ENCODE measurements at regions not wholly inside any gene's neighbourhood (a gene's known extent, or its start where the extent isn't known, plus 50 kb on each side); places are given as distances from the start of the nearest gene placed in this dataset.
"Not testable (repeated sequence)": the region's sequence is repeated elsewhere in the genome, so short reads cannot be mapped to it uniquely, and the experiment has no call there.

GRCh38 chrX:131696989-131697388, 153.1 kb downstream of the OR13H1 start:
- in situ Hi-C loops (cut with MboI; ENCODE audit: low sequenced_read_pairs) = not testable (repeated sequence)

- in situ Hi-C loops (cut with MboI; ENCODE audit: low sequenced_read_pairs) = no loop called here
Measured at GRCh38 chrX:131703646-131704045, 159.8 kb downstream of the OR13H1 start.

- in situ Hi-C loops (cut with MboI; ENCODE audit: low sequenced_read_pairs) = no loop called here
Measured at GRCh38 chrX:131704136-131704695, 160.3 kb downstream of the OR13H1 start.

GRCh38 chrX:131709553-131709952, 165.7 kb downstream of the OR13H1 start:
- in situ Hi-C loops (cut with MboI; ENCODE audit: low sequenced_read_pairs) = no loop called here

- in situ Hi-C loops (cut with MboI; ENCODE audit: low sequenced_read_pairs) = no loop called here
Measured at GRCh38 chrX:131711478-131711867, 167.6 kb downstream of the OR13H1 start.

- in situ Hi-C loops (cut with MboI; ENCODE audit: low sequenced_read_pairs) = no loop called here
Measured at GRCh38 chrX:131723646-131724045, 179.8 kb downstream of the OR13H1 start.

- in situ Hi-C loops (cut with MboI; ENCODE audit: low sequenced_read_pairs) = no loop called here
Measured at GRCh38 chrX:131724292-131724691, 180.4 kb downstream of the OR13H1 start.

GRCh38 chrX:131725001-131725654, 181.3 kb downstream of the OR13H1 start:
- in situ Hi-C loops (cut with MboI; ENCODE audit: low sequenced_read_pairs) = no loop called here

GRCh38 chrX:131727778-131728177, 183.9 kb downstream of the OR13H1 start:
- in situ Hi-C loops (cut with MboI; ENCODE audit: low sequenced_read_pairs) = no loop called here

GRCh38 chrX:131728295-131729145, 184.6 kb downstream of the OR13H1 start:
- in situ Hi-C loops (cut with MboI; ENCODE audit: low sequenced_read_pairs) = no loop called here

GRCh38 chrX:131729295-131729694, 185.4 kb downstream of the OR13H1 start:
- in situ Hi-C loops (cut with MboI; ENCODE audit: low sequenced_read_pairs) = no loop called here

GRCh38 chrX:131734621-131735020, 190.7 kb downstream of the OR13H1 start:
- in situ Hi-C loops (cut with MboI; ENCODE audit: low sequenced_read_pairs) = no loop called here

GRCh38 chrX:131735127-131735526, 191.3 kb downstream of the OR13H1 start:
- in situ Hi-C loops (cut with MboI; ENCODE audit: low sequenced_read_pairs) = no loop called here

- in situ Hi-C loops (cut with MboI; ENCODE audit: low sequenced_read_pairs) = no loop called here
Measured at GRCh38 chrX:131739823-131740222, 195.9 kb downstream of the OR13H1 start.

GRCh38 chrX:131741103-131741581, 197.3 kb downstream of the OR13H1 start:
- in situ Hi-C loops (cut with MboI; ENCODE audit: low sequenced_read_pairs) = no loop called here

- in situ Hi-C loops (cut with MboI; ENCODE audit: low sequenced_read_pairs) = no loop called here
Measured at GRCh38 chrX:131745942-131746489, 202.1 kb downstream of the OR13H1 start.

GRCh38 chrX:131746491-131746968, 202.7 kb downstream of the OR13H1 start:
- in situ Hi-C loops (cut with MboI; ENCODE audit: low sequenced_read_pairs) = no loop called here

- in situ Hi-C loops (cut with MboI; ENCODE audit: low sequenced_read_pairs) = no loop called here
Measured at GRCh38 chrX:131747173-131747572, 203.3 kb downstream of the OR13H1 start.

GRCh38 chrX:131752493-131753198, 208.8 kb downstream of the OR13H1 start:
- in situ Hi-C loops (cut with MboI; ENCODE audit: low sequenced_read_pairs) = no loop called here

GRCh38 chrX:131762802-131763234, 218.9 kb downstream of the OR13H1 start:
- in situ Hi-C loops (cut with MboI; ENCODE audit: low sequenced_read_pairs) = no loop called here

GRCh38 chrX:131763674-131764073, 219.8 kb downstream of the OR13H1 start:
- in situ Hi-C loops (cut with MboI; ENCODE audit: low sequenced_read_pairs) = no loop called here

Data from HL-60/S4 treated with phorbol 12-myristate 13-acetate at 8.2 ng/mL for 4 days and 3 days (cell line).